GM08714 (cell line): ENCODE measurements at regions not wholly inside any gene's neighbourhood (a gene's known extent, or its start where the extent isn't known, plus 50 kb on each side); places are given as distances from the start of the nearest gene placed in this dataset.

Experiments used
- H3K4me3 ChIP-seq: fragments of 200-500 bp; sonication (Bioruptor generic); 2 replicates; pipeline ENCODE4 v1.5.1; 2014; ENCODE audit warnings: mild to moderate bottlenecking, low read length, inconsistent platforms
- ZNF274 ChIP-seq: IDR thresholded peaks from 2 replicates; pipeline ENCODE4 v1.6.1; 2012; ENCODE audit warnings: mild to moderate bottlenecking, low read depth, low read length

DNA sequence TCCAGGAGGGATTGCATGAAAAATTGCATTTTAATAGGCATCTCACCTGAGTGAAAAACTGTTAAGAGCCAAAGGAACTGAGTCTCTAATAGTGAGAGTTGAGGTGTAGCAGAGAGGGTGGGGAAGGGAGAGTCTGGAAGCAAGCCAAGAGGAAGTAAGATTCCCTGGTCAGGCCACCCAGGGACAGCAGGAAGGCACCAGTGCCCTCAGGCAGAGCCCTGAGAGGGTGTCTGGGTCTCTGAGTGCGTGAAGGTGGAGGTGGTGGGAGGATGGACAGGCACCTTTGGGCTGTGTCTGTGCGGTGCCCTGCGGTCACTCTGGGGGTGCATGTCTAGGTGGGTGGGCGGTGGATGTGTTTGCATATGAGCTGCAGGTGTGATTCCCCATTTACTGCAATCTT, 300.4 kb upstream of the ROPN1 start:
- no peak overlapping the region for H3K4me3 ChIP-seq
- no peak for TF ChIP-seq ZNF274

DNA sequence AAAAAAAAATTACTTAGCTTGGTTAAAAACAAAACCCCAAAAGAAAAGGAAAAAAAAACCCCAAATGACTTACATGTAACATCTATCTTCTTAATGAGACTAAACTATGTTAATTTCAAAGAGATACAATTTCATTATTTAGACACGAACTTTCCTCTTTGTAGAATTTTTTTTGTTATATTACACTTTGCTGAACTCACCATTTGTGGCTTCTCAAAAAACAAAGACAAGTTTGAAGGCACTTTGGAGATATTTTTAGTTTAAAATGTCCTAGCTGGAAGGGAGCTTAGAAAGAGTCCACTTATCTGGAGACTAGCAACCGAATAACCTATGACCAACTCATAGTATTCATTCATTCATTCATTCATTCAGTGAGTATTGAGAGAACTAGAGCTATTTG, 301.7 kb upstream of the ROPN1 start:
- no peak overlapping the region for H3K4me3 ChIP-seq
- no peak for TF ChIP-seq ZNF274

- no peak overlapping the region for H3K4me3 ChIP-seq
- TF ChIP-seq ZNF274: no peak
Observed at GRCh38 chr3:124295362-124295761, 303.4 kb upstream of the ROPN1 start.

- H3K4me3 ChIP-seq: no peak overlapping the region
- TF ChIP-seq ZNF274: no peak
Observed at GRCh38 chr3:124296406-124296805, 304.5 kb upstream of the ROPN1 start.

DNA sequence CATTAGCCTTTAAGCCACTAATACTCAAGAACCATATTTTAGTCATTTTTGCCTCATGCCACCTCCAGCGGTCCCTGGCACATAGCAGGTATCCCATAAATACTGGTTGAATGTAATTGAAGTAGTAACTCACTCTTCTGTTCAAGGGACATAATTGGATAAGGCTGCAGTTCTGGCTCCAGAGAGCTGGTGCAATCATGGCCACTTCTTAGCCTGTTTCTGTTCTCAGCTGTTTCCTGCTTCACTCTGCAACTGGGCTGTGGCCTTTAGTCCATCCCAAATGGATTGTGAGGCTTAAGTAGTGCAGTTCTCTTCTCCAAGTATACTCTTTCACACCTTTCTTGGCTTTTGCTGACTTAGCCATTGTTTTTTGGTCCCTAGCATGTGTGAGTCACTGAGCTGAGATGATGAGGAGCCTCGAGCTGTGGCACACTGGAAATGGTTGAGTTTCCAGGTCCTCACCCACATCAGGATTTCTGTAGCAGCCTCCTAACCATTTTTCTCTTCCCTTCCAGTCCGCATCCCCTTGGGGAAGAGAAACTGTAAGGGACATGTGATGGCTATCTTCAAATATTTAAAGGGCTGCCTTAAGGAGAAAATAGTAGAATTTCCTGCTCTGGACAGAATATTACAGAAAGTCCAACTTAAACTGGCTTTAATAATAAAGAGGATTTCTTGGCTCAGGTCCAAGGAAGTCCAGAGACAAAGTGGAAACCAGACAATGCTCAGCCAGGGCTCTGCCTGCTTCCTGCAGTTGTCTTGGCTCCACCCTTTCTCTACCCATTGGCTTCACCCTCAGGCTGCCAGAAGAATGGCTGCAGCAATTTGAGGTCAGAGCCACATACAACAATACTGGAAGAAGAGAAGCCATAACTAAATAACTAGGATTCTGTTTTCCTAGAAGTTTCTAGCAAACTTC, 305.4 kb upstream of the ROPN1 start:
- no peak for TF ChIP-seq ZNF274
- no peak overlapping the region for H3K4me3 ChIP-seq

DNA sequence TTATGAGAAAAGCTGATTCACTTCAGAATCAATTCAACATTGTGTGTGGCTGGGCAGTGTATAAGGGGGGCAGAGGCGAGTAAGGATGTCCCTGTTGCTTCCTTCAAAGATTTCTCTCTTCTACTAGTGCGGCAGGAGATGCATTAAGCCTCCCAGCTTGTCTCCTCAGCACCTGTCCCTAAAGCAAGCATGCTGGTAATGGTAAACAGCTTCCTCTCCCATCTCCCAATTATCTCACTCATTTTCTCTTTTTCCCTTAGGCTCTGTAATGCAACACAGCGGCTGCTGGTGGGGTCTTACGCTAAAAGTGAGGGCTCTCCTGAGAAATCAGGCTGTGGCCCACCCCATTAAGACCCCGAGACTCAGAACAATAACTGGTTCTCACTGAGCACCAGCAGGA, 306.4 kb upstream of the ROPN1 start:
- no peak for TF ChIP-seq ZNF274
- no peak overlapping the region for H3K4me3 ChIP-seq

DNA sequence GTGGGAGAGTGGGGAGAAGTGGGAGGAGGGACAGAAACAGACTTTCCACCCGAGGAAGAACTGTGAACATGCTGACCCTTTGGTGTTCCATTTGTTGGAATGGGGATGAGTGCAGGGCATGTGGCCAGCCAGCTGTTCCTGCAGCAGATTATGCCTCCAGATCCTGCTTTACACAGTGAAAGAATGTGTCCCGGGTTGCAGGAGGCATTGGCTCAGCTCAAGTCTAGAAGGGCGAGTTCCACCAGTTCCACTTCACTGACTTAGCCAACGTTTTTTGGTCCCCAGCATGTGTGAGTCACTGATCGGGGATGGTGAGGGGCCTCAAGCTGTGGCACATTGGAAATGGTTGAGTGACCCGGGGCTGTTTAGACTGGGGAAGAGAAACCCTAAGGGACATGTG, 307.0 kb upstream of the ROPN1 start:
- no peak for TF ChIP-seq ZNF274
- H3K4me3 ChIP-seq: no peak overlapping the region

- no peak overlapping the region for H3K4me3 ChIP-seq
- TF ChIP-seq ZNF274: no peak
Observed at GRCh38 chr3:124299831-124300230, 307.9 kb upstream of the ROPN1 start.

DNA sequence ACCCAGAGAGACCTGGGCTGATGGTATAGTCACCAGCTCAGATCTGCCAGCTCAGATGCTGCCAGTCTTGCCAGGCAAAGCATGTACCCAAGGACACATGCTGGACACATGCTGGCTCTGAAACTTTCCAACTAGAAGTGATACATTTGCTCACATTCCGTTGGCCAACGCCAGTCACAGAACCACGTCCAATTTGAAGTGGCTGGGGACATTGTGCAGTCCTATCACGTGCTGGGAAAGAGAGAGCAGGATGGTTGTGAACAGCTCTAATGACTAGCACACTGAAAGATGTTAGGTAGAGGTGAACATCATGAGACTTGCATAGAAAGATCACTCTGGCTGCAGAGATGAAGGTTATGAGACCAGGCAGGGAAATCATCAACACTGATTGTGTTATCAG, 308.5 kb upstream of the ROPN1 start:
- H3K4me3 ChIP-seq: no peak overlapping the region

GRCh38 chr3:124303305-124303910, 311.5 kb upstream of the ROPN1 start:
- no peak overlapping the region for H3K4me3 ChIP-seq
- TF ChIP-seq ZNF274: no peak

More for the DNA sequence above, 308.5 kb upstream of the ROPN1 start:
- TF ChIP-seq ZNF274: no peak

DNA sequence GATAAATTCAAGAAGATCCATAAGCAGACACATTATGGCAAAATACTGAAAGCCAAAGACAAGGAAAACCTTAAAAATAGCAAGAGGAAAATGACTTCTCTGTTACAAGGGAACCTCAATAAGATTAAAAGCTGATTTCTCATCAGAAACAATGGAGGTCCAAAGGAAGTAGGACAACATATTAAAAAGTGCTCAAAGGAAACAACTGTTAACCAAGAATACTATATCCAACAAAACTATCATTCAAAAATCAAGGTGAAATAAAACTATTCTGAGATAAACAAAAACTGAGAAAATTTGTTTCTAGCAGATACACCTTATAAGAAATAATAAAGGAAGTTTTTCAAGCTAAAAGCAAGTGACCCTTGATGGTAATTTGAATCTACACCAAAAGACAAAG, 314.7 kb upstream of the ROPN1 start:
- no peak for TF ChIP-seq ZNF274
- H3K4me3 ChIP-seq: no peak overlapping the region

GRCh38 chr3:124313621-124314020, 321.7 kb upstream of the ROPN1 start:
- H3K4me3 ChIP-seq: no peak overlapping the region
- no peak for TF ChIP-seq ZNF274

DNA sequence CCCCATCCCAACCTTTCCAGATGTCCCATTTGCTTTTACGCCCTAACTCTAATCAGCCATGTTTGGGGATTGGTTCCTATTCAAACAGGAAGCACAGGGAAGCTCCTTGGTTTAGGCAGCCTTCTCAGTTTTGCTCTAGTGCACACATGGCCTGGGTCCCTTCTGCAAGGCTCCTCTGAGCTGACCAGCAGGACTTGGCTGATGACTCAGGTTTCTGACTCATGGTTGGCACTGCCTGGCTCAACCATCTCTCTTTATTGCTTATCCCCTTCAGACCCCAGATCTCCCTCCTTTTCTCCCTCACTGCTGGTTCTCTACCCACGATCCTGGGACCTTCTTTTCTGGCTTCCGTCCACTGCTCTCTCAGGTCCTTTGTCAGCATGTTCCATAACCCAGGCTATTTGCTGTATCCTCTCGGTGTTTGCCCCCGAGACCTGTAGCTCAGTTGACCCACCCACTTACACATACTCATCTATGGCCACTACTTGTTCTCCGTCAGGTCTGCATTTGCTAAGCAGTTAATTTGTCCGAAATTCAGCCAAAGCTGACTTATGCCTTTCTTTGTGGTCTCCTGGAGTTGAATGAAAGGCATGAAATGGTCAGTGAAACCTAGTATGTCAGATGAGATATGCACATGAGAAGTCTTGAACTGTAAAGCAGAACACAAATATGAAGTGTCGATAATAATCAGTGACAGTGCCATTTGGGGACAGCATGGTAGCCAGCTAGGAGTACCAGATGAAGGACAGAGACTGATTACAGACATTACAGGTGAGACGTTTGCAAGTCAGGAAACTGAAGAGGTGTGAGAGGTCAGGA, 323.5 kb upstream of the ROPN1 start:
- TF ChIP-seq ZNF274: no peak
- H3K4me3 ChIP-seq: no peak overlapping the region

DNA sequence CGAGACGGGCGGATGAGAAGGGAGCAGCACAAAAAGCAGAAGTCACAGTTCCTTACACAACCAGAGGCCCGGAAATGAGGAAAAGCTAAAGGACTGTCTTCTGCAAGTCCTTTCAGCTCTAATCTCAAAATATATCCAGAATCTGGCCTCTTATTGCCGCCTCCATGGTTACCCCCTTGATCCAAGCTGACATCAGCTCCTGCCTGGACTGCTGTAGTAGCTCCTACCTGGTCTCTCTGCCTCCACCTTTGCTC, 324.0 kb upstream of the ROPN1 start:
- H3K4me3 ChIP-seq: no peak overlapping the region
- no peak for TF ChIP-seq ZNF274

DNA sequence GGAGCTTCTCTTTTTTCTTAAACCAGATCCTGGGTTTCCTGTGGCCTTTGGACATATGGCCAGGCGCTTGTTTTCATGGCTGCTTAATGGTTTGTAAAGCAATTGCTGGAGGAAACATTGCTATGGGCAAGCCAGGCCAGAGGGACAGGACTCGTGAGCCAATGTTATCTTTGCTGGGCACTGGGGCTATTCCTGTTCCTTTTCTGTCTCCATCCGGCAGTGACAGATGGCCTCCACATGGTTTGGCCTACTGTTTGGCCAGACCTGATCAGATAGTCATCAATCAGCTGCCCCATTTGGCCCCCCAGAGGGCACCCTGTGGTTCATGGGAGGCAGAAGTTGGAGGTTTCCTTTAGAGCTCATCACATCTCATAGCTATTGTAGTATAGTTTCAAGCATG, 326.1 kb upstream of the ROPN1 start:
- H3K4me3 ChIP-seq: no peak overlapping the region
- TF ChIP-seq ZNF274: no peak
